ENCODE measurements at regions not wholly inside any gene's neighbourhood (a gene's known extent, or its start where the extent isn't known, plus 50 kb on each side); places are given as distances from the start of the nearest gene placed in this dataset.

DNA sequence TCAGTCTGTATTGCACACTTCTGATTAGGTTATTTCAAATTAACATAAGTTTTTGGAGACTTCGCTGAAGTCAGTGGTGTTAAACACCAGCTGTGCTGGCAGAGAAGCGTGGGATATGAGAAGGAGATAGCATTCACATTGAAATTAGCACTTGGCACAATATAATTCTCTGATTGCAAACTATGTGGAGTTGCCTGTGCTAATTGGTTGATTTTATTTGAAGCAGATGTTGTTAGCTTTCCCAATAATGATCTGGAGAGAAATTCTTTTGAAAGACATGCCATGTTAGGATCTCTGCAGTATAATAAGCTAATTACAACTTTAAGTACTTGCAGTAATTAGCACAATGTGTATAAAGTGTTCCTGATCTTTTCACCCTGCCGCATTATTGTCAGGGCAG is 367.4 kb upstream of the ARX start:
- TF ChIP-seq POLR2A (IDR thresholded peaks at IDR 0.05), result no peak
- no peak for TF ChIP-seq CTCF (IDR thresholded peaks at IDR 0.05)
